Smooth muscle cell (in vitro differentiated cells): ENCODE measurements at regions not wholly inside any gene's neighbourhood (a gene's known extent, or its start where the extent isn't known, plus 50 kb on each side); places are given as distances from the start of the nearest gene placed in this dataset.
"Not testable (repeated sequence)": the region's sequence is repeated elsewhere in the genome, so short reads cannot be mapped to it uniquely, and the experiment has no call there.

Source experiments
- DNase-seq: peaks from one replicate; lab custom pipeline; 2025; ENCODE audit not compliant: unreplicated experiment; lab: John Stamatoyannopoulos, UW
- H2AFZ ChIP-seq: fragments of 200-600 bp; sonication (generic); 2 replicates; pipeline ENCODE4 v1.6.0; 2016; ENCODE audit warnings: antibody characterized with exemption, low read depth, mild to moderate bottlenecking
- H3F3A ChIP-seq: fragments of 200-600 bp; sonication (generic); 2 replicates; pipeline ENCODE4 v1.6.0; 2017; ENCODE audit warnings: antibody characterized with exemption, low read depth
- H3K27ac ChIP-seq: fragments of 200-600 bp; sonication (generic); 2 replicates; pipeline ENCODE4 v1.5.1; 2016; ENCODE audit warnings: low read depth, mild to moderate bottlenecking
- H3K27me3 ChIP-seq: fragments of 200-600 bp; sonication (generic); 2 replicates; pipeline ENCODE4 v1.6.1; 2016; ENCODE audit warnings: low read depth, mild to moderate bottlenecking
- H3K36me3 ChIP-seq: fragments of 200-600 bp; sonication (generic); 2 replicates; pipeline ENCODE4 v1.5.1; 2016; ENCODE audit warnings: low read depth
- H3K4me1 ChIP-seq: fragments of 200-600 bp; sonication (generic); 2 replicates; pipeline ENCODE4 v1.5.1; 2016; ENCODE audit warnings: low read depth
- H3K4me2 ChIP-seq: fragments of 200-600 bp; sonication (generic); 2 replicates; pipeline ENCODE4 v1.6.0; 2016; ENCODE audit warnings: mild to moderate bottlenecking
- H3K4me3 ChIP-seq: fragments of 200-600 bp; sonication (generic); 2 replicates; pipeline ENCODE4 v1.5.1; 2016; ENCODE audit warnings: mild to moderate bottlenecking
- H3K79me2 ChIP-seq: fragments of 200-600 bp; sonication (generic); 2 replicates; pipeline ENCODE4 v1.6.0; 2016; ENCODE audit warnings: low read depth, mild to moderate bottlenecking
- H3K9ac ChIP-seq: fragments of 200-600 bp; sonication (generic); 2 replicates; pipeline ENCODE4 v1.6.0; 2016; ENCODE audit warnings: low read depth
- H3K9me3 ChIP-seq: fragments of 200-600 bp; sonication (generic); replicated peaks from 2 replicates; pipeline ENCODE4 v1.5.1; 2016; ENCODE audit warnings: low read depth
- H4K20me1 ChIP-seq: fragments of 200-600 bp; sonication (generic); 2 replicates; pipeline ENCODE4 v1.6.0; 2016; ENCODE audit warnings: low read depth
- WGBS: methylation state at CpG from one replicate; pipeline ENCODE4 v1.1.7; 2016; ENCODE audit warnings: low lambda C conversion rate; 5-methylcytosine and 5-hydroxymethylcytosine counted together

DNA sequence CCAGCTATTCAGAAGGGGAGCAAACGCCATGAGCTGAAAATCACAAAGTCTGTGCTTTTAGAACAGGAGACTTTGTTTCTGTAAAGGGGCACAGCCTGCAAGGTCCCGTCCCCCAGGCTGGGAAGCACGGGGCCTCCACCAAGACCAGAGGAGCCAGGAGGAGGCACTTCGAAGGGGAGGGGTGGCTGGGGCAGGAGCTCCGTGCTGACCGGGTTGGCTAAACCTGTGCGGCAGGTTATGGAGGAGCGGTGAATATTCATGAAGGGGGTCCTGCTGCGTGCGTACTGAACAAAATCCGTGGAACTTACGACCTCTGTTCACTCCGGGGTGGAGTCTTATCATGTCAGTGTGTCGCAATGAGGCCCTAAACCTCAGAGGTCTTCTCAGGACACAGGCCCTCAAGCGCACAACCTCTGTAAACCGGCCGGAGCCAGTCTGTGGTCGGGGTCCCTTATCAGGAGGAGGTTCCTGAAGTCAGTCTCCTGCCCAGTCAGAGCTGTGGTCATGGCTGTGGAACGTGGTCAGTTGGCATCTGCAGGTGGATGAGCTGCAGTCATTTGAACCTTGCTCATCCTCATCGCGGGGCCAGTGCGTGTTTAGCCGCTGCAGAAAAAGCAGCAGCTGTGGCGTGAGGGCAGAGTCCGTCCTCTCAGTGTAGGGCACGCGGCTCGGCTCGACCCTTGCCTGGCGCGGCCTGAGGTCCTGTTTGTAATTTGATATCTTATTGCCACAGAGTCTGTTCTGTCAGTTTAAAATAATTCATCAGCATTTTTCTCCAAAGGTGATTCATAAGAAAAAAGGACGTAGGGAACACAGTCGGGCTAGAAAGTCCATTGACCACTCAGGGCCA lies 5507.7 kb upstream of the TPTE start:
- H3K79me2 ChIP-seq, H3K9me3 ChIP-seq, H3F3A ChIP-seq, H2AFZ ChIP-seq, H3K36me3 ChIP-seq, H3K4me3 ChIP-seq, H3K9ac ChIP-seq, H3K27me3 ChIP-seq, H3K4me2 ChIP-seq, H3K27ac ChIP-seq, H4K20me1 ChIP-seq, H3K4me1 ChIP-seq, DNase-seq: not testable (repeated sequence)
- WGBS, result no CpG with 5 or more reads among the region's 33 CpGs

DNA sequence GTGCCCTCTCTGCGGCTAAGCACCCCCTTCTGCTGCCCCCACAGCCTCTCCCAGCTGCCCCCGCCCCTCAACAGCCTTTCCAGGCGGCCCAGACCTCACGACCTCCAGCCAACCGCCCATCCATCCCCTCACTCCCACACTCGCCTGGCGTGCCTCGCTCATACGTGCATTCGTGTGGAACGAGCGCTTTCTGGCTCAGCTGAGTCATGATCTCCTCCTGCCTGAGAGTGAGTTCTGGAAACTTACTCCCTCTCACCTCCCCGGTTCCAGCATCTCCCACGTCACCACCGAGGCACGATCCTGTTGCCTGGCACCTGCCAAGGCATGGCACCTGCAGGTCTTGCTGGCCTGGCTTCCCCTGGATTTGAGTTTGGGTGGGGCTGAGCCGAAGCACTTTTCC lies 5506.2 kb upstream of the TPTE start:
- H3K27ac ChIP-seq, result not testable (repeated sequence)

DNA sequence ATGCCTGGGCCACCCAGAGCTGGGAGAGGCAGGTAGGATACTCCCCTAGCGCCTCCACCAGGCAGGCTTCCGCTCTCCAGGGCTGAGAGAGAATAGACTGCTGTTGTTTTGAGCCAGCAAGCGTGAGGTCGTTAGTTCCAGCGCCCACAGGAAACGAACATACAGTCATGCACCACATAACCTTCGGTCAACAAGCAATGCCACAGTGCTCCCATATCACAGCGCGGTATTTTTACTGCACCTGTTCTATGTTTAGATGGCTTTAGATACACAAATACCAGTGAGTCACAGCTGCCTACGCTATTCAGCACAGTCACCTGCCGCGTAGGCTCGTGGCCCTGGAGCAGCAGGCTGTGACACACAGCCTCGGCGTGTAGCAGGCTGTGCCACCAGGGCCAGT lies 5502.3 kb upstream of the TPTE start:
- H2AFZ ChIP-seq, H3K79me2 ChIP-seq, H3K27ac ChIP-seq, H3K27me3 ChIP-seq, H3F3A ChIP-seq, H3K36me3 ChIP-seq, H3K9me3 ChIP-seq, H3K4me3 ChIP-seq, DNase-seq, H3K4me1 ChIP-seq, H3K4me2 ChIP-seq, H3K9ac ChIP-seq, H4K20me1 ChIP-seq: not testable (repeated sequence)
- WGBS, result no CpG with 5 or more reads among the region's 15 CpGs

More for the DNA sequence above, 5506.2 kb upstream of the TPTE start:
- H3K79me2 ChIP-seq, H3F3A ChIP-seq, H3K9ac ChIP-seq, H3K36me3 ChIP-seq, H3K4me3 ChIP-seq, H3K27me3 ChIP-seq, H3K4me1 ChIP-seq, H3K9me3 ChIP-seq, H4K20me1 ChIP-seq, DNase-seq, H2AFZ ChIP-seq, H3K4me2 ChIP-seq: not testable (repeated sequence)
- no CpG with 5 or more reads among the region's 17 CpGs for whole genome bisulfite sequencing

DNA sequence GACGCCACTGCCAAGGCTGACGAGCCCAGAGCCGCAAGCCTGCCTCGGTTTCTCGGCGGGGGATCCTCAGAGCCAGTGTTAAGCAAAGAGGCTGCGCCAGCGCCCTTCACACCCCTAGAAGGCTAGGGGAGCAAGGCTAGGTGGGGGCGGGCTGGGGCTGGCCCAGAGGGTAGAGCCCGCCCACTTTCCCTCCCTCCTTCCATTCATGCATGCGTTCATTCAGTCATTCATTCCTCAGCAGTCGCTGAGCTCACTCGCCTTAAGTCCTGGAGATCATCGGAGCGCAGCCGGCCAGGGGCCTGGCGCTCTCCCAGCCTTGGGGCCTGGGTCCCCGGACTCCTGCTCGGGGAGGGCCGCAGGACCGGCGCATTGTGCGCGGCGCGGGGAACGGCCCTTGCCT lies 5499.6 kb upstream of the TPTE start:
- not testable (repeated sequence) for H3K4me2 ChIP-seq, H3K4me1 ChIP-seq
- no CpG with 5 or more reads among the region's 27 CpGs for WGBS

DNA sequence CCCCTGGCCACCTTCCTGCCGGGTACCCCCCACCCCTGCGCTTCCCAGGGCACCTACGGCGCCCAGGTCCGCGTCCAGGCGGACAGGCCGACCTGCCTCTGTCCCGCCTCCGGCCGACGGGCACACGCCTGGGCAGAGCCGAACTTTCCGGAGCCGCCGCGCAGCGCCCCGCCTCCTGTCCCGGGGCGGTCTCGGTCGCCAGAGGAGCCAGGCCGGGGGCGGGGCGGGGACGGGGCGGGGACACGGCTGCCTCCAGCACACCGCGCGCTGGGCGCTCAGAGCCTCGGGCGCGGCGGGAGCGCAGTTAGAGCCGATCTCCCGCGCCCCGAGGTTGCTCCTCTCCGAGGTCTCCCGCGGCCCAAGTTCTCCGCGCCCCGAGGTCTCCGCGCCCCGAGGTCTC lies 5499.1 kb upstream of the TPTE start:
- not testable (repeated sequence) for H3F3A ChIP-seq, DNase-seq, H3K9ac ChIP-seq, H2AFZ ChIP-seq, H4K20me1 ChIP-seq, H3K79me2 ChIP-seq, H3K4me3 ChIP-seq, H3K4me2 ChIP-seq, H3K9me3 ChIP-seq, H3K27ac ChIP-seq, H3K4me1 ChIP-seq, H3K36me3 ChIP-seq, H3K27me3 ChIP-seq
- no CpG with 5 or more reads among the region's 52 CpGs for WGBS

More for the DNA sequence above, 5499.6 kb upstream of the TPTE start:
- not testable (repeated sequence) for DNase-seq, H3K79me2 ChIP-seq, H3K36me3 ChIP-seq, H3K27me3 ChIP-seq, H4K20me1 ChIP-seq, H3K9me3 ChIP-seq, H3K27ac ChIP-seq, H3K4me3 ChIP-seq, H2AFZ ChIP-seq, H3F3A ChIP-seq, H3K9ac ChIP-seq

DNA sequence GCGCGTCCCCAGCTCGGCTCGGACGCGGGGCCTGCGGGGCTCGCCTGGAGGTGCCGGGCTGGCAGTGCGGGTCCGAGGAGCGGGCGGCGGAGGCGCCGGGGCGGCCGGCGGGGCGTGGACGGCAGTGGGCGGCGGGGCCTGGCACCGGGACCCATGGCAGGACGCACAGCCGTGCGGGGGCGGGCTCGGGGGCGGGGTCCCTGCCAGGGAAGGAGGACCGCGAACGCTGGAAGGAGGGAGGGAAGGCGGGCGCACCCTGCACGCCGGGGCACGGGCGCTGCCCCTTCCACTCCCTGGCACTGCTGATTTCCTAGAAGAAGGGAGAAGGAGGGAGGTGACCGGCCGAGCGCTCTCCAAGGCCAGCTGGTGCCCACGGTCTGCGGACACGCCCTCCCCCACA lies 5498.6 kb upstream of the TPTE start:
- not testable (repeated sequence) for H2AFZ ChIP-seq, H3K79me2 ChIP-seq, H3F3A ChIP-seq, H3K27me3 ChIP-seq, H3K9me3 ChIP-seq, H3K4me3 ChIP-seq, H3K27ac ChIP-seq, H3K9ac ChIP-seq, DNase-seq, H3K4me1 ChIP-seq, H3K4me2 ChIP-seq, H4K20me1 ChIP-seq, H3K36me3 ChIP-seq
- WGBS, result no CpG with 5 or more reads among the region's 45 CpGs

DNA sequence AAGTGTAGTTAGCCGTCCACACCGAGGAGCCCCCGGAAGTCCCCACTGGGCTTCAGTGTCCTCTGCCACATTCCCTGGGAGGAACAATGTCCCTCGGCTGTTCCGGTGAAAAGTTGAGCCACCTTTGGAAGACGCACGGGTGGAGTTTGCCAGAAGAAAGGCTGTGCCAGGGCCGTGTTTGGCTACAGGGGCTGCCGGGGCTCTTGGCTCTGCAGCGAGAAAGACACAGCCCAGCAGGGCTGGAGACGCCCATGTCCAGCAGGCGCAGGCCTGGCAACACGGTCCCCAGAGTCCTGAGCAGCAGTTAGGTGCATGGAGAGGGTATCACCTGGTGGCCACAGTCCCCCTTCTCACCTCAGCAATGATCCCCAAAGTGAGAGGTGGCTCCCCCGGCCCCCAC lies 5486.2 kb upstream of the TPTE start:
- not testable (repeated sequence) for H3F3A ChIP-seq

DNA sequence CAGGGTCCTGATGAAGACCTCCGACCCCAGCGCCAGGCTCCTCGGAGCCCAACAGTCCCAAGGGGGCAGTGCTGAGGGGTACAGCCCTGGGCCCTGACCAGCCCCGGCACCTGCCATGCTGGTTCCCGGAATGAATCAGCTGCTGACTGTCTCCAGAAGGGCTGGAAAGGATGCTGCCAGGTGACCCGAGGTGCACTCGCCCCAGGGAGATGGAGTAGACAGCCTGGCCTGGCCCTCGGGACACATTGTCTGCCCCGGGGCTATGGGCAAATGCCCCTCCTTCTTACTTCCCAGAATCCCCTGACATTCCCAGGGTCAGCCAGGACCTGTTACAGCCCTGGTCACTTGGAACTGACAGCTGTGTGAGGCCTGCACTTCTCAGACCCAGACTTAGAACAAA lies 5485.8 kb upstream of the TPTE start:
- H4K20me1 ChIP-seq, H3K9me3 ChIP-seq, H3F3A ChIP-seq, H2AFZ ChIP-seq, H3K9ac ChIP-seq, H3K36me3 ChIP-seq, H3K4me1 ChIP-seq, H3K4me2 ChIP-seq, H3K79me2 ChIP-seq, H3K27me3 ChIP-seq, DNase-seq, H3K27ac ChIP-seq, H3K4me3 ChIP-seq: not testable (repeated sequence)
- 91% methylated on average over 4 of the region's 9 CpGs for WGBS

More for the DNA sequence above, 5486.2 kb upstream of the TPTE start:
- not testable (repeated sequence) for H3K9ac ChIP-seq, H4K20me1 ChIP-seq, H3K27me3 ChIP-seq, H3K27ac ChIP-seq, H3K36me3 ChIP-seq, DNase-seq, H3K79me2 ChIP-seq, H3K9me3 ChIP-seq, H2AFZ ChIP-seq, H3K4me1 ChIP-seq, H3K4me3 ChIP-seq, H3K4me2 ChIP-seq
- WGBS, result no CpG with 5 or more reads among the region's 14 CpGs
